ENCODE measurements at regions not wholly inside any gene's neighbourhood (a gene's known extent, or its start where the extent isn't known, plus 50 kb on each side); places are given as distances from the start of the nearest gene placed in this dataset.

- WGBS (ENCODE audit: low lambda C conversion rate, missing lambda C conversion rate), result 87% methylated on average over 2 of the region's 2 CpGs
- Histone ChIP-seq H4K20me1 (ENCODE audit: insufficient read depth, poor library complexity, severe bottlenecking) (no peaks in the 10 kb centered on the region), H3K9me2 (replicated peaks; ENCODE audit: insufficient read depth) (no peaks in the 10 kb centered on the region), H2AFZ (no peak overlapping the region), H3K79me2 (no peaks in the 10 kb centered on the region), H3K4me1 (ENCODE audit: insufficient read depth) (peaks cover 3% of the 10 kb centered on the region), H3K27me3 (no peaks in the 10 kb centered on the region), H3K4me3 (no peak overlapping the region), H3K27ac (no peak overlapping the region), H3K36me3 (replicated peaks; ENCODE audit: insufficient read depth, low read depth) (no peaks in the 10 kb centered on the region), H3K4me2 (no peak overlapping the region), H3K9me3 (ENCODE audit: low read depth) (no peaks in the 10 kb centered on the region)
- DNase-seq (ENCODE audit: low spot score), result no peak
- TF ChIP-seq CTCF (IDR thresholded peaks at IDR 0.05; ENCODE audit: poor library complexity), result no peak
- TF ChIP-seq EZH2 (IDR thresholded peaks at IDR 0.05; ENCODE audit: borderline replicate concordance), result no peak
- no peak for TF ChIP-seq EZH2phosphoT487 (IDR thresholded peaks at IDR 0.05; ENCODE audit: low read depth, severe bottlenecking, unreplicated experiment)
These were observed 128.2 kb upstream of the RIPOR2 start for GRCh38 chr6:25064006-25064405.

GRCh38 chr6:25065666-25066065 is 129.9 kb upstream of the RIPOR2 start:
- Histone ChIP-seq H3K27ac (no peak overlapping the region), H2AFZ (no peak overlapping the region), H4K20me1 (ENCODE audit: insufficient read depth, poor library complexity, severe bottlenecking) (no peaks in the 10 kb centered on the region), H3K4me3 (no peak overlapping the region), H3K9me2 (replicated peaks; ENCODE audit: insufficient read depth) (no peaks in the 10 kb centered on the region), H3K27me3 (no peaks in the 10 kb centered on the region), H3K4me1 (ENCODE audit: insufficient read depth) (peaks cover 3% of the 10 kb centered on the region), H3K36me3 (replicated peaks; ENCODE audit: insufficient read depth, low read depth) (no peaks in the 10 kb centered on the region), H3K4me2 (no peak overlapping the region), H3K79me2 (no peaks in the 10 kb centered on the region), H3K9me3 (ENCODE audit: low read depth) (no peaks in the 10 kb centered on the region)
- DNase-seq (ENCODE audit: low spot score), result no peak
- TF ChIP-seq CTCF (IDR thresholded peaks at IDR 0.05; ENCODE audit: poor library complexity) (no peak), EZH2phosphoT487 (IDR thresholded peaks at IDR 0.05; ENCODE audit: low read depth, severe bottlenecking, unreplicated experiment) (no peak), EZH2 (IDR thresholded peaks at IDR 0.05; ENCODE audit: borderline replicate concordance) (no peak)
- 96% methylated on average over 3 of the region's 3 CpGs for WGBS (ENCODE audit: low lambda C conversion rate, missing lambda C conversion rate)

- no peaks in the 10 kb centered on the region for H3K9me3 ChIP-seq (ENCODE audit: low read depth)
- H3K27ac ChIP-seq, result no peak overlapping the region
- TF ChIP-seq CTCF (IDR thresholded peaks at IDR 0.05; ENCODE audit: poor library complexity), result no peak
- TF ChIP-seq EZH2 (IDR thresholded peaks at IDR 0.05; ENCODE audit: borderline replicate concordance), result no peak
- no peak for TF ChIP-seq EZH2phosphoT487 (IDR thresholded peaks at IDR 0.05; ENCODE audit: low read depth, severe bottlenecking, unreplicated experiment)
- no peak overlapping the region for H3K4me3 ChIP-seq
- no peaks in the 10 kb centered on the region for H3K79me2 ChIP-seq
- H3K9me2 ChIP-seq (replicated peaks; ENCODE audit: insufficient read depth), result no peaks in the 10 kb centered on the region
- no peaks in the 10 kb centered on the region for H3K36me3 ChIP-seq (replicated peaks; ENCODE audit: insufficient read depth, low read depth)
- H2AFZ ChIP-seq, result no peak overlapping the region
- DNase-seq (ENCODE audit: low spot score), result no peak
- no peaks in the 10 kb centered on the region for H3K27me3 ChIP-seq
- no peak overlapping the region for H3K4me2 ChIP-seq
- H3K4me1 ChIP-seq (ENCODE audit: insufficient read depth), result peaks cover 3% of the 10 kb centered on the region
- 89% methylated on average over 1 of the region's 1 CpG for WGBS (ENCODE audit: low lambda C conversion rate, missing lambda C conversion rate)
- H4K20me1 ChIP-seq (ENCODE audit: insufficient read depth, poor library complexity, severe bottlenecking), result no peaks in the 10 kb centered on the region
These were observed 130.8 kb upstream of the RIPOR2 start for GRCh38 chr6:25066593-25066992.

GRCh38 chr6:25068866-25069265 is 133.1 kb upstream of the RIPOR2 start:
- Histone ChIP-seq H4K20me1 (ENCODE audit: insufficient read depth, poor library complexity, severe bottlenecking) (no peaks in the 10 kb centered on the region), H3K36me3 (replicated peaks; ENCODE audit: insufficient read depth, low read depth) (no peaks in the 10 kb centered on the region), H3K4me3 (no peak overlapping the region), H3K79me2 (no peaks in the 10 kb centered on the region), H3K9me3 (ENCODE audit: low read depth) (no peaks in the 10 kb centered on the region), H3K4me1 (ENCODE audit: insufficient read depth) (peaks cover 3% of the 10 kb centered on the region), H3K27me3 (no peaks in the 10 kb centered on the region), H2AFZ (no peak overlapping the region), H3K4me2 (no peak overlapping the region), H3K27ac (no peak overlapping the region), H3K9me2 (replicated peaks; ENCODE audit: insufficient read depth) (no peaks in the 10 kb centered on the region)
- 93% methylated on average over 2 of the region's 2 CpGs for WGBS (ENCODE audit: low lambda C conversion rate, missing lambda C conversion rate)
- TF ChIP-seq EZH2phosphoT487 (IDR thresholded peaks at IDR 0.05; ENCODE audit: low read depth, severe bottlenecking, unreplicated experiment) (no peak), EZH2 (IDR thresholded peaks at IDR 0.05; ENCODE audit: borderline replicate concordance) (no peak), CTCF (IDR thresholded peaks at IDR 0.05; ENCODE audit: poor library complexity) (no peak)
- DNase-seq (ENCODE audit: low spot score), result no peak

Measured in hepatocyte (in vitro differentiated cells).